ENCODE measurements at regions not wholly inside any gene's neighbourhood (a gene's known extent, or its start where the extent isn't known, plus 50 kb on each side); places are given as distances from the start of the nearest gene placed in this dataset.
"Not testable (repeated sequence)": the region's sequence is repeated elsewhere in the genome, so short reads cannot be mapped to it uniquely, and the experiment has no call there.

DNA sequence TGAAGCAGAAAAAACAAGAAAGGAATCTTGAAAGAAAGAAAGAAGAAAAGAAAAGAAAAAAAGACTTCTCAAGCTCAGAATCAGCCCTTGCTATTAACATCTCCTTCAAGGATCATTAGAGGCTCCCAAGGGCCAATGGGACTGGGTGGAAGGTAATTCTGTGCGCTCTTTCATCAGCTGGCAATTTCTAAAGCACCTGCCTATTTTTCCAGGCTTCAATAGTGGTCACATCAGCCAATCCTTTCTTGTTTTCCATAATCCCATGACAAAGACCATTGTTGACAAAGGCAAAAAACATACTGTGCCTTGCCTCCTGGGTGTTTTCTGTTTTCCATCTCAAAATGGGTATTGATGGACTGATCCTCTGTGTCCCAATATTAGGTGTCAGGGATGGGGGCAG lies 88.2 kb upstream of the TSC22D1 start:
- DNase-seq (ENCODE audit: low spot score), result no peak

DNA sequence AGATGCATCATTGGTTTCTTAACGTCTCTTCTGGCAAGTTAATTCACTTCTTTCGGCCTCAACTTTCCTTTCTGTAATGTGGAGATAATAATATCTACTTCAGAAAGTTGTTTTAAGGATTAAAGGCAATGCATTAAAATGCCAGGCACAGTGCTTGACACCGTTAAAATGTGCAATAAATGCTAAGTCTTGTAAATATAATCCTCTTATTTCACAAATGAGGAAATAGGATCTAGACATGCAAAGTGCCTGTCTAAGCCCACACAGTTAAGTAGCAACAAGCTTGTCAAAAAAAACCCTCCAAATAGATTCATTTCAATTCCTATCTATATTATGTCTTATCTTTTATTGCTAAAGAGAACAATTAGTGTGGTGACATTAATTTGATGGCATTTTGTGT lies 86.4 kb upstream of the TSC22D1 start:
- DNase-seq (ENCODE audit: low spot score), result no peak

DNA sequence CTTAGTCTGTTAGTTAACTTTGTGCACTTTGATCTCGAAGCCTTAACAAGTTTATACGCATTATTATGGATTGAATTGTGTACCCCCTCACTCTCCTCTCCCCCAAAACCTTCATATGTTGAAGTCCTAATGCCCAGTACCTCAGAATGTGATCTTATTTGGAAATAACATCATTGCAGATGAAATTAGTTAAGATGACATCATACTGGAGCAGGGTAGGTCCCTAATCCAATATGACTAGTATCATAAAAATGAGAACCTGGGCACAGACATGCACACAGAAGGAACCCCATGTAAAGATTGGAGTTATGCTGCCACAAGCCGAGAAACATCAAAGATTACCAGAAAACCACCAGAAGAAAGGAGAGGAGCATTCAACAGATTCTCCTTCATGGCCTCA lies 85.8 kb upstream of the TSC22D1 start:
- no peak for DNase-seq (ENCODE audit: low spot score)

DNA sequence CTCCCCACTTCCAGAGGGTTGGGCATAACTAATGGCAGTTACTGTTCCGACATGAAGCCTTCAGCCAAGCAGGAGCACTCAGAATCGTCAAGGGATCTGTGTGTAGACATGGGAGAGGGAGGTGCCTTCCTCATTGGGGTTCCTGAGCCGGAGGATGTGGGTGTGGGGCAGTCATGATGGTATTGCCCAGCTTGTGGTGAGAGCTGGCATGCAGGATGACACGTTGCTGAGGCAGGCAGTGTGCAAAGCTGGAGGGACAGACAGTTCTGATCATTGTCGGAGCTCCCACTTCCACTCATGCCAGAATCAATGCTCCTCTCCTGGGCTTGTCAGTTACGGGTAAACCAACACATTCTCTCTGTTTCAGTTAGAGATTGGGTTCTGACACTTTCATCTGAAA lies 83.9 kb upstream of the TSC22D1 start:
- DNase-seq (ENCODE audit: low spot score), result no peak

DNA sequence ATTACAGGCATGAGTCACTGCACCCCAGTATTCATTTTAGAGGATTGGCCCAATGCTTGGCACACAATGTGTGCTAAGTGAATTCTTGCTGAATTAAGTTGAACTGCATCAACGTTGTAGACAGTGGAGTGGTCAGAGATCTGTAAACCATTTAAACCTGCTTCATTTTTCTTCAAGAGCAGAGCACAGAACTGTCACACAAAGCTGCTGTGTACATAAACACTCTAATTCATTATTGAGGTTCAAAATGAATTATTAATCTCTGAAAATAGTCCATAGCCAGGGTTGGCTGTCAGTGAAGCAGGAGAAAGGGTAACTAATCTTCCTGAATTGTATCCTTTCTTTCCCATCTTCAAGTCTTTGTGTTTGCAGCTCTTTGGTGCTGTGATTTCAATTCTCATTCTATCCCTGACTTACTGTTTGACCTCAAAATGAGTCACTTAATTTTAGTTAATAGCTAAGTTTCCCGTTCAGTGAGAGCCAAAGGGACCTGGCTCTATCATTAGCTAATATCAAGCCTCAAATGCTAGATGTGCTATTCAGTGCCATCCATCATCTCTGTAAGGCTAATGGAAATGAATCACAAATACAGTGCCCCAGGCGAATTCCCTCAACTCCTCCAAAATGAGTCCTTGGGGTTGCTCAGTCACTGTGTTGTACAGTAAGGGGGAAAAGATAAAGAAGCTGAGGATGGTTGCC lies 77.0 kb upstream of the TSC22D1 start:
- DNase-seq (ENCODE audit: low spot score), result no peak

DNA sequence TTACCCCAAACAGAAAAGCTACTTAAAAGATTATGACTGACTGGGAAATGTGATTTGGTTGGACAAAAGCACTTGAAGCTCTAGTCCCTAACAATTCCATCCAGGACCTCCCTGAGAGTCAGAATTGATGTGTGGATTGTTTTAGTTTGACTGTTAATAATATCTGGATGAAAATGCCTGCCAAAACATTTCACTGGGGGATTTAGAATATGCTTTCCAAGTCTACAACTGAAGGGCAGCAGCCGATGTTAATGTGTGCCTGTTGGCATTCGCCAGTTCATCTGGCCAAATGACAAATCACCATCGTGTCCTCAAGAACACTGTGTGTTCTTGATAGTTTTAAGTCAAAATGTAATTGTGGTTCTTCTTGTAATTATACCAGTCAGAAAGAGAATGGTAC lies 76.0 kb upstream of the TSC22D1 start:
- no peak for DNase-seq (ENCODE audit: low spot score)

DNA sequence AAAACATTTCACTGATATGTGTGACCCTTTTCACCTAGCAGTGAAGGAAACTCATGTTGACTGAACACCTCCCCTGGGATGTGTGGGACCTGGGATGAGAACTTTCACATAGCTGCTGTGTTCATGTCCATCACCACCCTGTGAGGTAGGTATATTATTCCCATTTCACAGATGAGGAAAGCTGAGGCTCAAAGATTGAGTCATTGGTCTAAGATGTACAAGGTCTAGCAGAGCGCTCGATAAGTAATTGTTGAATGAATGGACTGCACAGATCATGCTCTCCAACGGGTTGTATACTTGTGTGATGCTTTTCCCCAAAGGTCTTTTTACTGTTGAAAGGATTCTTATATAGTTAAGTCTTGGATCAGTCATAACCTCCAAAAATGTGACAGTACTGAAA lies 75.6 kb upstream of the TSC22D1 start:
- DNase-seq (ENCODE audit: low spot score), result no peak

DNA sequence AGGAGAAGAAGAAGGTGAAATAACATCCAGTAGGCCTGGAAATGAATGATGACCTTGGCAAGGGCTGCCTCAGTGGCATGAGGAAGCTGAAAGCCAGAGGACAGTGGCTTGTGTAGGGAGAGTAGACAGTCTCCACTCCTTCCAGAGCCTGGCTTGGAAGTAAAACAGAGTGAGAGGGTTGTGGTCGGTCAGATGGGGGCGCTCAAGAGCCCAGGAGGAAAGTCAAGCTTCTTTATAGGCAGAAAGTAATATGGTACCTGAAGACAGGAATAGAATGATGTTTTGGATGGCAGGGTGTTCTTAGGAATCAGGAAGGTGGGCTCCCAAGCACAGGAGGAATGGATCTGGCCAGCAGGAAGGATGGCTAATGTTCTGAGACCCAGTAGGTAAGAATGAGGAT lies 75.1 kb upstream of the TSC22D1 start:
- no peak for DNase-seq (ENCODE audit: low spot score)

DNA sequence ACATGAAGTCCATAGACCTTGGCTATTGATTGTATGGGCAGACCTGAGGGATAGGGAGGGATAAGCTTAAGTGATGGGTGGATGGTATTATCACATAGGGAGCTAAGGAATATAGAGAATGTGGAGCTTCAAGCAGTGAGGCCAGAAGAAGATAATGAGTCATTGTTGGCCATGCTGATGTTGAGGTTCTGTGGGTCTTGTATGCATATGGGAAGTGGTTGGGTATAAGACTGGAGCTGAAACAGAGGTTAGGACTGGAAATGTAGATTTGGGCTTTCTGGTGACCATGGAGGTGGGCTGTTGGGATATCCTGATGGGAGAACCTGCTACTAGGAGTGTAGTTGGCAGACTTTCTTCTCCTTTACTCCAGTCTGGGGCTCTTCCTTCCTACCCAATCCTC lies 73.7 kb upstream of the TSC22D1 start:
- DNase-seq (ENCODE audit: low spot score), result no peak

DNA sequence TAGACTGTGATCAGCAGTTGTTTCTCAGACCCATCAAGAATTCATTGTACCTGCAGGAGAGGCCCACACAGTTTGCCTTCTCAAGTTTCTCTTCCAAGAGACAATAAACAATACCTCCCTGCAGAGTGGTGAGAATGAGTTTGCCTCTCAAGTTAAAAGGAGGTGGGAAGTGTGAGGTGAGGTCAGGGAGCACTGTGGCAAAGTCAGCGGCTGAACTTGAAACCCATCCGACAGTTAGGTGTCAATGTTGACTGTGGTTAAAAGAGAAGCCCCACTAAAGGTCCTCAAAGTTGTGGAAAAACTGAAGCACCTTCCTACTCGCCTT lies 72.9 kb upstream of the TSC22D1 start:
- DNase-seq (ENCODE audit: low spot score), result no peak

DNA sequence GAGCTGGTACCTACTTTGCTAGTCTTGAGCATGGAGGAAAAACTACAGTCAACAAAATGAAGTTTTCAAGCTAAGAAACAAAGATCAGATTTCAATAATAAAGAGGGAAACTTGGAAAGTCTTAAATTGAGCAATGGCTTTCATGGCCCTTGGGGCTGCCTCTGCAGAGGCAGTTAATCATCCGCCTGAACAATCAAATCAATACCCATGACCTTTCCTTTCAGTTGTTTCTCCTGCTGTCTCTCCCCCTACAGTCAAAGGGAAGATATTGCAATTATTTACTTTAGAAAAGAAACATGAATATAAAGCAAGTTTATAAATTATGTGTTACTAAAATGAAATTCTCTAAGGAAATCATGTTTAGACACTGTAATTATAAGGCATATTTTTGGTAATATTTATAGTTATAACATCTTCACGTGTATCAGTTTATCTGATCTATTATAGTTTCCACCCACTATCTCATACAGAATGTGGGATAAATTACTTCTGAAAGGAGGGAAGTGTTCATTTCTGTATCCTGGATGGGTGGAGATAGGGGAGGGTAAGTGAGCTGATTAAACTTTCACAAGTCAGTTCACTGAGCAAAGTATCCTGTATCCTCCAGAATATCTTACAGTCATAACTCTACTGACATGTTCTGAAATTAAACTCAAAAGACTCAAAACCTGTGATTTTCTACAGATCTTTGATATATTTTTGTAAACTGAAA lies 72.4 kb upstream of the TSC22D1 start:
- no peak for DNase-seq (ENCODE audit: low spot score)

DNA sequence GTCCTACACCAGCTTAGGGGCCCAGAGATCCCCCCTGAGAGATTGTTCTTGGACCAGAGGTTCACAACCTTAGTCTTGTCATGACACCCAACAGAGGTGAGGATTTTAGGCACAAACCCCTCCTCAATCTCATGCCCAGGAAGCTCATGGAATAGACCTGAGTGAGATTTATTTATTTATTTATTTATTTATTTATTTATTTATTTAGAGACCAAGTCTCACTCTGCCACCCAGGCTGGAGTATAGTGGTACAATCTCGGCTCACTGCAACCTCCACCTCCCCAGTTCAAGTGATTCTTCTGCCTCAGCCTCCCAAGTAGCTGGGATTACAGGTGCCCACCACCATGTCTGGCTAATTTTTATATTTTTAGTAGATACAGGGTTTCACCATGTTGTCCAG lies 71.4 kb upstream of the TSC22D1 start:
- DNase-seq (ENCODE audit: low spot score), result not testable (repeated sequence)

DNA sequence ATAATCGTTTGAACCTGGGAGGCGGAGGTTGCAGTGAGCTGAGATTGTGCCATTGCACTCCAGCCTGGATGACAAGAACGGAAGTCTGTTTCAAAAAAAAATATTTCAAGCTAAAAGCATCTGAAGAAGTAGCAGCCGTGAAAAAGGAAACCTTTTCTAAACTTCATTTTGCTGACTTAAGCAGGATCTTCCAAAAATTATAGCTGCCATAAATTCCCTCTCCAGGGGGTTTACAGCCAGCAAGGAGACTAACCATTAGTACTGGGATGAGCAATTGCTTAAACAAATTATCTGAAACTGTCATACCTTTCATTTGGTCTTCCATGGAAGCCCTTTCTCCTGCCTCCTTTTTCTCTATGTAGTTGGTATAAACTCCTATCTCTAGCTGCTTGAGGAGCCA lies 69.9 kb upstream of the TSC22D1 start:
- DNase-seq (ENCODE audit: low spot score), result no peak

DNA sequence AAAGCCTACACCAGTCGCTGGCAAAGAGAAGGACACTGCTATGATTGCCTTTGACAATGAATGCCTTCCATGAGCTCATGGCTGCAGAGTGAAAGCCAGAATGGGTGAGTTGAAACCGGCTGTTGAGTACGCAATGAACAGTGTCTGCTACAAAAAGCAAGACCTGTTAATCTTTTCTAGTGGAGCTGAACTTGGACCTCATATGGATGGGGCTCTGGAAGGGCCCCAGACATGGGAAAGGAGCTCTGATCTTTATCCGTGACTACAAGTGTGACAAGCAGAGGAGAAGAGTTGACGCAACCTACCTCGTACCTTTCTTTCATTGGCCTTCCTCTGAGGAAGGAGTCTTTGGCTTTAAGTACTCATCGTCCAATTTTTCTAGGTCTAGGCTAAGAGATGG lies 67.1 kb upstream of the TSC22D1 start:
- DNase-seq (ENCODE audit: low spot score), result no peak

DNA sequence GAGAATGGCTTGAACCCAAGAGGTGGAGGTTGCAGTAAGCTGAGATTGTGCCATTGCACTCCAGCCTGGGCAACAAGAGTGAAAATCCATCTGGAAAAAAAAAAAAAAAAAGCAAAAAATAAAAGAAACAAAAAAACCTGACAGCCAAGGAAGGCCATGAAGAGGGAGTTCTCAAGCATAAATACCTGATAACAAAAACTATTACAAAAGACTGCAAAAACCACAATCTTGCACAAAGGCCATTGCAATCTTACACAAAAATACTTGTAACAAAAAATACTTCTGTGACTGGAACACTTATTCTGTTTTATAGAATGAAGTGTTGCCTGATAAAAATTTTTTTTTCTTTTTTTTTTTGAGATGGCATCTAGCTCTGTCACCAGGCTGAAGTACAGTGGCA lies 61.5 kb upstream of the TSC22D1 start:
- no peak for DNase-seq (ENCODE audit: low spot score)

DNA sequence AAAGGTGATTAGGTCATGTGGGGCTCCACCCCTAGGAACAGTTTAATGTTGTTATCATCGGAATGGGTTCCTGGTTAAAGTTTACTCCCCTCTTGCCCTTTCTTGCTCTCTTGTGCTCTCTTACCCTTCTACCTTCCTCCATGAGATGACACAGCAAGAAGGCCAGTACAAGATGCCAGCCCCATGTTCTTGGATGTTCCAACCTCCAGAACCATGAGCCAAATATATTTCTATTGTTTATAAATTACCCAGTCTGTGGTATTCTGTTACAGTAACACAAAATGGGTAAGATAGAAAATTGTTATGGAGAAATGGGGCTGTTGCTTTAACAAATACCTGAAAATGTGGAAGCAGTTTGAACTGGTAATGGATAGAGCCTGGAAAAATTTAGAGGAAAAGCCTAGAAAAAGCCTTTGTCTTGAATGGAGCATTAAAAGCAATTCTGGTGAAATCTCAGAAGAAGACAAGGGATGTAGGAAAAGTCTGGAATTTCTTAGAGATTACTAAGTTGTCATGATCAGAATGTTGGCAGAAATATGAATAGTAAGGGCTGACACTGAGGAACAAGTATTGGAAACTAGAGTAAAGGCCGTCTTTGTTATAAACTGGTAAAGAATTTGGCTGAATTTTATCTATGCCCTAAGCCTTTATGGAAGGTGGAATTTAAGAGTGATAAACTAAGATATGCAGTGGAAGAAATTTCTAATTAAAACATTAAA lies 53.5 kb upstream of the TSC22D1 start:
- DNase-seq (ENCODE audit: low spot score), result no peak

DNA sequence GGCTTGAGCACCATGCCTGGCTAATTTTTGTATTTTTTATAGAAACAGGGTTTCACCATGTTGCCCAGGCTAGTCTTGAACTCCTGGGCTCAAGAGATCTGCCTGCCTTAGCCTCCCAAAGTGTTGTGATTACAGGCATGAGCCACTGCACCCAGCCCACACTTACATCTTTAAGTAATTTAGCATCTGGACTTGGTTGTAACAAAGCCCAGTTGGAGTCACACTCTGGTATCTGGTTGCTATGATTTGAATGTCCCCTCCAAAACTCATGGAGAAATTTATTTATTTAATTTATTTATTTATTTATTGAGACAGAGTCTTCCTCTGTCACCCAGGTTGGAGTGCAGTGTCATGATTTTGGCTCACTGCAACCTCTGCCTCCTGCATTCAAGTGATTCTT lies 52.7 kb upstream of the TSC22D1 start:
- not testable (repeated sequence) for DNase-seq (ENCODE audit: low spot score)

DNA sequence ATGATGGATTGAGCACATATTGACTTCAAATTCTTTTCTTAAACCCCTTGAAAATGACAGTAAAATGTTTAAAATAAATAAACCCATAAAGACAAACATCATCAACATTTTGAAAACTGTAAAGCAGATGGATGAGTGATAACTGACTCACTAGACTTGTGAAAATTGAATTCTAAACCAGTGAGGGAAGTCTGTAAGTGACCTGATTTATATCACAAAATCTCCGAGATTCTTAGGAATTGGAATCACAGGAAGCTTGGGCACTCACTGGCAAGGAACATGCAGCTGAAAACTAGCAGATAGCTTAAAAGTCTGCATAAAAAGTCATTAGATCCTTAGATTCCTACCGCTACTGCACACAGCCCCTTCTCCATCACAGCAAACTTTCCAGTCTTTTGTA lies 51.3 kb upstream of the TSC22D1 start:
- DNase-seq (ENCODE audit: low spot score), result no peak

DNA sequence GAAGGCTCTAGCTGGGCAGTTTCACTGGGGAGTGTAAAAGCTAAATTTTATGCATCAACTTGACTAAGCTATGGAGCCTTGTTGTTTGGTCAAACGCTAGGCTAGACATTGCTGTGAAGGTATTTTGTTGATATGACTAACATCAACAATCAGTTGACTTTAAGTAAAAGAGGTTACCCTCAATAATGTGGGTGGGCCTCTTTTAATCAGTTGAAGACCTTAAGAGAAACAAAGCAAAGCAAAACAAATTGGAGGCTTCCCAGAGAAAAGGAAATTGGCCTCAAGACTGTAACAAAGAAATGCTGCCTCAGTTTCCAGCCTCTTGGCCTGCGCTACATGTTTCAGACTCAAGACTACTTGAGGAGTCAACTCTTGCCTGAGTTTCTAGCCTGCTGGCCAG lies 50.0 kb upstream of the TSC22D1 start:
- no peak for DNase-seq (ENCODE audit: low spot score)

Data from mucosa of gallbladder (tissue), 1 donor.